22Rv1 (cell line): ENCODE measurements at regions not wholly inside any gene's neighbourhood (a gene's known extent, or its start where the extent isn't known, plus 50 kb on each side); places are given as distances from the start of the nearest gene placed in this dataset.

Experiments
- CTCF ChIP-seq: fragments of 450-650 bp; IDR thresholded peaks from 2 replicates; pipeline ENCODE4 v1.5.1; 2017; ENCODE audit warnings: mild to moderate bottlenecking
- ZFX ChIP-seq: fragments of 450-650 bp; IDR thresholded peaks from 2 replicates; pipeline ENCODE4 v1.6.1; 2017; ENCODE audit warnings: antibody characterized with exemption, borderline replicate concordance

DNA sequence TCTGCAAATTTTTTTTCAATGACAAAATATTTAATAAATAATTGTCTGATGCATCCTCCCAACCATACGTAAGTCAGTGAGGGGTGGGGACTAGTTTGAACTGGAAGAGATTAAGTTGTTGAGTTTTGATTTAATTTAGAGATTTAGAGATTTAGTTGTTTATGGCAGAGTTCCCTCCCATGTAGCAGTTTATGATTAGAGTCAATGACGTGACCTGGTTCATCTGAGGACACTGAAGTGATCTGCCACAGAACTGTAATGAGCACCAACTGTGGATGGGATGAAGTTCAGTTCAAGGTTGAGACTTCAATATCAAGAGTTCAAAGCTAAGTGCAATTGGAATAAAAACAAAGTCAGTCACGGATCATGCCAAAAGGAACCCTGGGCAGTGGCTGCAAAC lies 609.3 kb downstream of the NOVA1 start:
- TF ChIP-seq CTCF (no peak), ZFX (no peak)
